ENCODE measurements at regions not wholly inside any gene's neighbourhood (a gene's known extent, or its start where the extent isn't known, plus 50 kb on each side); places are given as distances from the start of the nearest gene placed in this dataset.

GRCh38 chr15:70214941-70215635 is 117.4 kb upstream of the TLE3 start:
- DNase-seq (ENCODE audit: low read depth) = no peak
- no peak overlapping the region for H3K4me3 ChIP-seq (ENCODE audit: low read depth, low read length)
- TF ChIP-seq CTCF (IDR thresholded peaks at IDR 0.05; ENCODE audit: insufficient read depth, low read length, poor library complexity, severe bottlenecking) = no peak
- H3K36me3 ChIP-seq (ENCODE audit: control insufficient read depth, insufficient read depth, low read length) = no peaks in the 10 kb centered on the region
- H3K27me3 ChIP-seq (ENCODE audit: control insufficient read depth, insufficient read depth, low read length) = peaks cover 3% of the 10 kb centered on the region

GRCh38 chr15:70214276-70214675 is 116.6 kb upstream of the TLE3 start:
- no peak overlapping the region for H3K4me3 ChIP-seq (ENCODE audit: low read depth, low read length)
- no peaks in the 10 kb centered on the region for H3K36me3 ChIP-seq (ENCODE audit: control insufficient read depth, insufficient read depth, low read length)
- DNase-seq (ENCODE audit: low read depth) = no peak
- TF ChIP-seq CTCF (IDR thresholded peaks at IDR 0.05; ENCODE audit: insufficient read depth, low read length, poor library complexity, severe bottlenecking) = peak; percentile 5
- peaks cover 4% of the 10 kb centered on the region for H3K27me3 ChIP-seq (ENCODE audit: control insufficient read depth, insufficient read depth, low read length)

DNA sequence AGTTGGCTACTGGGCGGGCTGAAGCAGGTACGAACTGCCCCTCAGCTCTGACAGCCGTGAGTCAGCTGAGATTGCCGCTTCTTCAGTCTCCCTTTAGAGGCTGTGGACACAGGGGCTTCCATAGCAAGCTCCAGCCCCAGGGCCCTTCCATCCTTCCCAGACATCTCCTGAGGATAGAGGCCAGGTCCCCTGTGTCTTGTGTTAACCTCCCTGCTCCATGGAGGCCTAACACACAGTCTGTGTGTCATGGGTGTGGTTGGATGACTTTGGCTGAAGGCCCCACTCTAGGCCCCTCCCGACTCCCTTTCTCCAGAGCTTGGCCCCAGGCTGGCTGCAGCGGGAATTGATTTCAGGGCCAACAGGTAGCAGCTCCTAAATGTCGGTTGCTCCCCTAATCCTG is 116.1 kb upstream of the TLE3 start:
- TF ChIP-seq CTCF (IDR thresholded peaks at IDR 0.05; ENCODE audit: insufficient read depth, low read length, poor library complexity, severe bottlenecking) = no peak
- Histone ChIP-seq H3K27me3 (ENCODE audit: control insufficient read depth, insufficient read depth, low read length) (peaks cover 4% of the 10 kb centered on the region), H3K4me3 (ENCODE audit: low read depth, low read length) (no peak overlapping the region), H3K36me3 (ENCODE audit: control insufficient read depth, insufficient read depth, low read length) (no peaks in the 10 kb centered on the region)
- no peak for DNase-seq (ENCODE audit: low read depth)

DNA sequence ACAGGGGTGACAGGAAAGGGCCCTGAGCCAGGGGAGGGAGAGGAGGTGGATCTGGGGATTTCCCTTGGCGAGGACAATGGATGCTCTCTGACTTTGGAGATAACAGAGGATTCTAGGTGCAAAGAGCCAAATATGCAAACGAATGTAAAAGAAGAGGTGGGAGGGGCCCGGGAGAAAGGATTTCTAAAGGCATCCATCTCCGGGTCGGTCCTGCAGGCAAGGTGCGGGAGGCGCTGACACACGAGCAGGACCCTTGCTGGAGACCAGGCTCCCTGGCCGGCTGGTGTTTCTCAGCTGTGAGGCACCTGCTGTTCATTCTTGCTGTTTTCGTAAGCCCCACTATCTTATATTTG is 115.2 kb upstream of the TLE3 start:
- Histone ChIP-seq H3K4me3 (ENCODE audit: low read depth, low read length) (no peak overlapping the region), H3K36me3 (ENCODE audit: control insufficient read depth, insufficient read depth, low read length) (no peaks in the 10 kb centered on the region), H3K27me3 (ENCODE audit: control insufficient read depth, insufficient read depth, low read length) (peaks cover 7% of the 10 kb centered on the region)
- DNase-seq (ENCODE audit: low read depth) = no peak
- no peak for TF ChIP-seq CTCF (IDR thresholded peaks at IDR 0.05; ENCODE audit: insufficient read depth, low read length, poor library complexity, severe bottlenecking)

DNA sequence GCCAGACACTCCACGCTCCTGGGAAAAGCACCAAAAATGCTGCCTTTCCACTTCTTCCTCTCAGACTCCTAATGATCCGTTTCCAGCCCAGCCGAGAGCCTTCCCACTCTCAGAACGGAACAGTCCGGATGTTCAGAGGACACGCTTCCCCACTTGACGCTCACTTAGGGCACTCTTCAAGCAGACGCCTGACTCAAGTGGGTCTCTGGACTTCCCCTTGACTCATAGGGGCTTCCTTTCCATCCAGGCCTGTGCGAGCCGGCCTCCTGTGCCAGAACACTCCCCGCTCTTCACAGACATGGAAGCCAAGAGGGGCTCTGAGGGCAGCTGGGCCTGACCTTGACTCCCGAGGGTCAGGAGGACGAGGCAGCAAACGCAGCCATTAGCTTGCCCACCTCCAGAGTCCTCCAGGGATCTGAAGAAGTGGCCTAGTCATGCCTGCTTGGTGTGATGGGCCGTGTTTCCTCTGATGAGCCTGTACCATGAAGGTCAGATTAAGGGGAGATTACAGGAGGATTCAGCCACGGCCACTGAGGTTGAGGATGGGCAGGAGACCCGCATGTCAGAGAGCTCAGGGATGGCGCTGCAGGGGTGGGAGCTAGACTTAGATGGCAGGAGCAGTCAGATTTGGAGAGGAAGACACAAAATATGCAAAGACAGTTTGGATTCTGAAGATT is 114.7 kb upstream of the TLE3 start:
- Histone ChIP-seq H3K27me3 (ENCODE audit: control insufficient read depth, insufficient read depth, low read length) (peaks cover 7% of the 10 kb centered on the region), H3K4me3 (ENCODE audit: low read depth, low read length) (no peak overlapping the region), H3K36me3 (ENCODE audit: control insufficient read depth, insufficient read depth, low read length) (no peaks in the 10 kb centered on the region)
- DNase-seq (ENCODE audit: low read depth) = no peak
- no peak for TF ChIP-seq CTCF (IDR thresholded peaks at IDR 0.05; ENCODE audit: insufficient read depth, low read length, poor library complexity, severe bottlenecking)

DNA sequence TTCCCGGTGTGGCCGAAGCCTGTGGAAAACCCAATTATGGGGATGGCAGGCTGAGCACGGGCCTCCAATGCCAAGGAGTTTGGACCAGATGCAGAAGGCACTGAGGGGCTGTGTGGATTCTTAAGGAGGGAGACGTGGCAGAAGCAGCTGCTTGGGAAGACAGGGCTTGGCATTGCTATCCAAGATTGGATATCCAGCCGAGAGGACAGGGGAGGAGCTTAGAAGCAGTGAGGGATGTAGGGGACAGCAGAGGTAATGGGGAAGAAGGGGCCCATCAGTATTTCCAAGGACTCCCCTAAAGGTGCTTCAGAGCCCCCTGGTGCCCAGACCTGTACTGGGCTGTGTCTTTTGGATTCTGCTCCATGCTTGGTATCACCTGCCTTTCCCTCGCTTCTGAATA is 112.8 kb upstream of the TLE3 start:
- peaks cover 7% of the 10 kb centered on the region for H3K27me3 ChIP-seq (ENCODE audit: control insufficient read depth, insufficient read depth, low read length)
- H3K36me3 ChIP-seq (ENCODE audit: control insufficient read depth, insufficient read depth, low read length) = no peaks in the 10 kb centered on the region
- TF ChIP-seq CTCF (IDR thresholded peaks at IDR 0.05; ENCODE audit: insufficient read depth, low read length, poor library complexity, severe bottlenecking) = no peak
- no peak overlapping the region for H3K4me3 ChIP-seq (ENCODE audit: low read depth, low read length)
- DNase-seq (ENCODE audit: low read depth) = no peak
